Neural cell (in vitro differentiated cells): ENCODE measurements at regions not wholly inside any gene's neighbourhood (a gene's known extent, or its start where the extent isn't known, plus 50 kb on each side); places are given as distances from the start of the nearest gene placed in this dataset.
"Not testable (repeated sequence)": the region's sequence is repeated elsewhere in the genome, so short reads cannot be mapped to it uniquely, and the experiment has no call there.

Experiments used
- H2AFZ ChIP-seq: fragments of 200-600, 300-800 bp; sonication (generic), shearing (Covaris generic); 2 replicates; pipeline ENCODE4 v1.6.0; 2014; ENCODE audit warnings: low read depth, mild to moderate bottlenecking, antibody characterized with exemption, low read length, moderate library complexity
- H3F3A ChIP-seq: fragments of 200-600 bp; shearing (Covaris generic); 2 replicates; pipeline ENCODE4 v1.6.1; 2016; ENCODE audit warnings: mild to moderate bottlenecking, moderate library complexity, mixed read lengths, antibody characterized with exemption, low read length; ENCODE audit not compliant: insufficient read depth, poor library complexity, severe bottlenecking
- H3K27ac ChIP-seq: fragments of 200-600, 300-800 bp; sonication (generic), shearing (Covaris generic); 2 replicates; pipeline ENCODE4 v1.5.1; 2014; ENCODE audit warnings: mild to moderate bottlenecking, low read length, moderate library complexity
- H3K27me3 ChIP-seq: fragments of 300-800, 200-600 bp; sonication (generic), shearing (Covaris generic); 2 replicates; pipeline ENCODE4 v1.6.0; 2014; ENCODE audit warnings: mild to moderate bottlenecking, low read depth, low read length, moderate library complexity; ENCODE audit not compliant: insufficient read depth
- H3K36me3 ChIP-seq: fragments of 300-800, 200-600 bp; sonication (generic), shearing (Covaris generic); 2 replicates; pipeline ENCODE4 v1.5.1; 2014; ENCODE audit warnings: mild to moderate bottlenecking, antibody characterized with exemption, low read length, moderate library complexity; ENCODE audit not compliant: insufficient read depth
- H3K4me2 ChIP-seq: fragments of 300-800, 200-600 bp; sonication (generic), shearing (Covaris generic); 2 replicates; pipeline ENCODE4 v1.6.0; 2014; ENCODE audit warnings: mild to moderate bottlenecking, low read length
- H3K4me3 ChIP-seq: fragments of 300-800, 200-600 bp; sonication (generic), shearing (Covaris generic); 2 replicates; pipeline ENCODE4 v1.5.1; 2014; ENCODE audit warnings: mild to moderate bottlenecking, low read length, moderate library complexity
- H3K79me2 ChIP-seq: fragments of 200-600 bp; shearing (Covaris generic); replicated peaks from 2 replicates; pipeline ENCODE4 v1.6.0; 2014; ENCODE audit warnings: mild to moderate bottlenecking, low read length, moderate library complexity; ENCODE audit not compliant: insufficient read depth
- H3K9ac ChIP-seq: fragments of 300-800, 200-600 bp; sonication (generic), shearing (Covaris generic); 2 replicates; pipeline ENCODE4 v1.6.1; 2016; ENCODE audit warnings: mild to moderate bottlenecking, low read length, mixed read lengths
- H3K9me2 ChIP-seq: fragments of 200-600 bp; shearing (Covaris generic); 2 replicates; pipeline ENCODE4 v1.6.1; 2016; ENCODE audit warnings: mild to moderate bottlenecking, low read length, mixed read lengths; ENCODE audit not compliant: insufficient read depth
- H3K9me3 ChIP-seq: fragments of 200-600, 300-800 bp; sonication (generic), shearing (Covaris generic); 2 replicates; pipeline ENCODE4 v1.6.1; 2016; ENCODE audit warnings: mild to moderate bottlenecking, mixed run types, low read length, moderate library complexity, mixed read lengths
- H4K20me1 ChIP-seq: fragments of 200-600 bp; shearing (Covaris generic); 2 replicates; pipeline ENCODE4 v1.6.1; 2016; ENCODE audit warnings: mild to moderate bottlenecking, mixed run types; ENCODE audit not compliant: insufficient read depth
- EP300 ChIP-seq: fragments of 450-650 bp; conservative IDR thresholded peaks from 2 replicates; pipeline ENCODE4 v1.6.1; 2014; ENCODE audit warnings: antibody characterized with exemption, mild to moderate bottlenecking, moderate library complexity; ENCODE audit not compliant: poor library complexity, severe bottlenecking
- EZH2 ChIP-seq: fragments of 200-600, 300-800 bp; shearing (Covaris generic), sonication (generic); IDR thresholded peaks from 2 replicates; pipeline ENCODE4 v1.6.1; 2014; ENCODE audit warnings: antibody characterized with exemption, low read length, borderline replicate concordance, mild to moderate bottlenecking; ENCODE audit not compliant: insufficient read depth, poor library complexity, severe bottlenecking
- MXI1 ChIP-seq: fragments of 450-650 bp; conservative IDR thresholded peaks from 2 replicates; pipeline ENCODE4 v1.6.1; 2014; ENCODE audit warnings: antibody characterized with exemption, mild to moderate bottlenecking; ENCODE audit not compliant: poor library complexity, severe bottlenecking
- POLR2AphosphoS5 ChIP-seq: IDR thresholded peaks from 2 replicates; pipeline ENCODE4 v1.6.1; 2012
- RAD21 ChIP-seq: fragments of 450-650 bp; conservative IDR thresholded peaks from 2 replicates; pipeline ENCODE4 v1.6.1; 2014; ENCODE audit warnings: antibody characterized with exemption, mild to moderate bottlenecking, moderate library complexity
- SMC3 ChIP-seq: fragments of 450-650 bp; conservative IDR thresholded peaks from 2 replicates; pipeline ENCODE4 v1.6.1; 2014; ENCODE audit warnings: antibody characterized with exemption, mild to moderate bottlenecking, moderate library complexity; ENCODE audit not compliant: poor library complexity
- TAF1 ChIP-seq: IDR thresholded peaks from 2 replicates; pipeline ENCODE4 v1.6.1; 2012; ENCODE audit warnings: low read depth
- TF ChIP-seq, protein P1 (sequence below): fragments of 450-650 bp; IDR thresholded peaks from 2 replicates; pipeline ENCODE4 v1.5.1; 2014; ENCODE audit warnings: antibody characterized with exemption, mild to moderate bottlenecking, moderate library complexity; ENCODE audit not compliant: poor library complexity, severe bottlenecking
- TF ChIP-seq, protein P2 (sequence below): IDR thresholded peaks from 2 replicates; pipeline ENCODE4 v1.6.1; 2012; ENCODE audit warnings: borderline replicate concordance

DNA sequence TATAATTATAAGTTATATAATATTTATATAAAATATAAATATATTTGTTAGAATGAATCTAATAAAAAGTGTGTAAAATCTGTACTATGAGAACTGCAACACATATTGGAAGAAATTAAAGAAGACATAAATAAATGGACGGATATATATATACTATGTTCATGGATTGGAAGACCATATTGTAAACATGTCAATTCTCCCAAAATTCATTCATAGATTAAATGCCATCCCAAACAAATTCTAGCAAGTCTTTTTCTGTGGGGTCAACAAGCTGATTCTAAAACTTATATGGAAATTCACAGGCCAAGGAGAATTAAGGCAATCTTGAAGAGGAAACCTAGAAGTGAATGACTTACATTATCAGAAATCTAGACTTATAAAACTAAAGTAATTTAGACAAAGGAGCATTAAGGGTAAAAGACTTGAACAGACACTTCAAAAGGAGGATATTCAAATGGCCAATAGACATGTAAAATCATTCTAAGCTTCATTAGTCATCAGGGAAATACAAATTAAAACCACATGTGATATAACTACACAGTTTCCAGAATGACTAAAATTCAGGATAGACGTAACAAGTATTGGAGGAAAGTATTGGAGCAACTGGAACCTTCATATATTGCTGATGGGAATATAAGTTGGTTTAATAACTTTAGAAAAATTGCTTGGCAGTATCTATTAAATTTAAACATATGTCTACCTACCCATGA lies 225.9 kb downstream of the EMX2 start:
- TF ChIP-seq EZH2 (no peak), SMC3 (no peak), EP300 (no peak), POLR2AphosphoS5 (no peak), MXI1 (no peak), RAD21 (no peak), TAF1 (no peak)
- TF ChIP-seq, protein P1, sequence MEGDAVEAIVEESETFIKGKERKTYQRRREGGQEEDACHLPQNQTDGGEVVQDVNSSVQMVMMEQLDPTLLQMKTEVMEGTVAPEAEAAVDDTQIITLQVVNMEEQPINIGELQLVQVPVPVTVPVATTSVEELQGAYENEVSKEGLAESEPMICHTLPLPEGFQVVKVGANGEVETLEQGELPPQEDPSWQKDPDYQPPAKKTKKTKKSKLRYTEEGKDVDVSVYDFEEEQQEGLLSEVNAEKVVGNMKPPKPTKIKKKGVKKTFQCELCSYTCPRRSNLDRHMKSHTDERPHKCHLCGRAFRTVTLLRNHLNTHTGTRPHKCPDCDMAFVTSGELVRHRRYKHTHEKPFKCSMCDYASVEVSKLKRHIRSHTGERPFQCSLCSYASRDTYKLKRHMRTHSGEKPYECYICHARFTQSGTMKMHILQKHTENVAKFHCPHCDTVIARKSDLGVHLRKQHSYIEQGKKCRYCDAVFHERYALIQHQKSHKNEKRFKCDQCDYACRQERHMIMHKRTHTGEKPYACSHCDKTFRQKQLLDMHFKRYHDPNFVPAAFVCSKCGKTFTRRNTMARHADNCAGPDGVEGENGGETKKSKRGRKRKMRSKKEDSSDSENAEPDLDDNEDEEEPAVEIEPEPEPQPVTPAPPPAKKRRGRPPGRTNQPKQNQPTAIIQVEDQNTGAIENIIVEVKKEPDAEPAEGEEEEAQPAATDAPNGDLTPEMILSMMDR: no peak
- TF ChIP-seq, protein P2, sequence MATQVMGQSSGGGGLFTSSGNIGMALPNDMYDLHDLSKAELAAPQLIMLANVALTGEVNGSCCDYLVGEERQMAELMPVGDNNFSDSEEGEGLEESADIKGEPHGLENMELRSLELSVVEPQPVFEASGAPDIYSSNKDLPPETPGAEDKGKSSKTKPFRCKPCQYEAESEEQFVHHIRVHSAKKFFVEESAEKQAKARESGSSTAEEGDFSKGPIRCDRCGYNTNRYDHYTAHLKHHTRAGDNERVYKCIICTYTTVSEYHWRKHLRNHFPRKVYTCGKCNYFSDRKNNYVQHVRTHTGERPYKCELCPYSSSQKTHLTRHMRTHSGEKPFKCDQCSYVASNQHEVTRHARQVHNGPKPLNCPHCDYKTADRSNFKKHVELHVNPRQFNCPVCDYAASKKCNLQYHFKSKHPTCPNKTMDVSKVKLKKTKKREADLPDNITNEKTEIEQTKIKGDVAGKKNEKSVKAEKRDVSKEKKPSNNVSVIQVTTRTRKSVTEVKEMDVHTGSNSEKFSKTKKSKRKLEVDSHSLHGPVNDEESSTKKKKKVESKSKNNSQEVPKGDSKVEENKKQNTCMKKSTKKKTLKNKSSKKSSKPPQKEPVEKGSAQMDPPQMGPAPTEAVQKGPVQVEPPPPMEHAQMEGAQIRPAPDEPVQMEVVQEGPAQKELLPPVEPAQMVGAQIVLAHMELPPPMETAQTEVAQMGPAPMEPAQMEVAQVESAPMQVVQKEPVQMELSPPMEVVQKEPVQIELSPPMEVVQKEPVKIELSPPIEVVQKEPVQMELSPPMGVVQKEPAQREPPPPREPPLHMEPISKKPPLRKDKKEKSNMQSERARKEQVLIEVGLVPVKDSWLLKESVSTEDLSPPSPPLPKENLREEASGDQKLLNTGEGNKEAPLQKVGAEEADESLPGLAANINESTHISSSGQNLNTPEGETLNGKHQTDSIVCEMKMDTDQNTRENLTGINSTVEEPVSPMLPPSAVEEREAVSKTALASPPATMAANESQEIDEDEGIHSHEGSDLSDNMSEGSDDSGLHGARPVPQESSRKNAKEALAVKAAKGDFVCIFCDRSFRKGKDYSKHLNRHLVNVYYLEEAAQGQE: no peak
- Histone ChIP-seq H2AFZ (no peak overlapping the region), H3K27ac (no peak overlapping the region), H3K79me2 (no peaks in the 10 kb centered on the region), H3K4me3 (no peak overlapping the region), H3F3A (no peaks in the 10 kb centered on the region), H3K9me3 (peaks cover 4% of the 10 kb centered on the region), H3K9me2 (no peaks in the 10 kb centered on the region), H3K36me3 (no peaks in the 10 kb centered on the region), H4K20me1 (no peaks in the 10 kb centered on the region), H3K4me2 (no peak overlapping the region), H3K9ac (no peak overlapping the region), H3K27me3 (no peaks in the 10 kb centered on the region)

DNA sequence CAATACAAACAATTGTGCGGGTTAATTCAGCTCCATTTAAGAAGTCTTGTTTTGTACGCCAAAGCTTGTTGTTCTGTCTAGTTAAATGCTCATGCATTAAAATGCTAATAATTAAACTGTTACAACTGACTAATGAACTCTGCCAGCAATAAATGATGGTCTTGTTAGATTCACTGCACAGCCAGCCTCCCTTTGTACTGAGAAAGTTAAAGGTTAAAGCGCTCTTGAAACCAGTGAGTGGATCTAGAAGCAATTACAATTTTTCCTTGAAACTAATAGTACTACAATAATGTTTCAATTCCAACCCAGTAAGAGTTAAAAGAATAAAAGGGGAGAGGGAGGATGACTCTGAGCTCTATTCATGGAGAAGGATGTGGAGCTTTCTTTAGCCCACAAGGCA lies 233.0 kb downstream of the EMX2 start:
- no peaks in the 10 kb centered on the region for H3K9me2 ChIP-seq
- H3K4me2 ChIP-seq: no peak overlapping the region
- no peak overlapping the region for H3K4me3 ChIP-seq
- no peak overlapping the region for H3K27ac ChIP-seq
- H3K79me2 ChIP-seq: no peaks in the 10 kb centered on the region
- H3F3A ChIP-seq: no peaks in the 10 kb centered on the region
- H3K36me3 ChIP-seq: no peaks in the 10 kb centered on the region
- no peaks in the 10 kb centered on the region for H3K27me3 ChIP-seq
- no peak for TF ChIP-seq RAD21
- TF ChIP-seq TAF1: no peak
- no peak for TF ChIP-seq POLR2AphosphoS5
- TF ChIP-seq, protein P1: no peak
- TF ChIP-seq, protein P2: no peak
- no peak for TF ChIP-seq MXI1
- TF ChIP-seq SMC3: no peak
- no peak for TF ChIP-seq EP300
- TF ChIP-seq EZH2: no peak
- no peaks in the 10 kb centered on the region for H4K20me1 ChIP-seq
- H3K9ac ChIP-seq: no peak overlapping the region
- no peak overlapping the region for H2AFZ ChIP-seq
- H3K9me3 ChIP-seq: no peaks in the 10 kb centered on the region

DNA sequence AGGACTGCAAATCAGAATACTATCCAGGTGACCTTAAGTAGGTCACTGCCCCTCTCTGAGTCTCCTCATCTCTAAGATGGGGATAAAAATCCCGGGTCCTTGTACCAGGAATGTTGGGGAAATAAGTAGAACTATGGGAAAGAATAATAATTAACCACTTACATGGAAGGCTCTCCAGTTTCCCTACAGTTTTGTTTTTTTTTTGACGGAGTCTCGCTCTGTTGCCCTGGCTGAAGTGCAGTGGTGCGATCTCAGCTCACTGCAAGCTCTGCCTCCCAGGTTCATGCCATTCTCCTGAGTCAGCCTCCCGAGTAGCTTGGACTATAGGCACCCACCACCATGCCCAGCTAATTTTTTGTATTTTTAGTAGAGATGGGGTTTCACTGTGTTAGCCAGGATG lies 234.7 kb downstream of the EMX2 start:
- H3K4me2 ChIP-seq, H3F3A ChIP-seq, H3K27ac ChIP-seq, H3K9me2 ChIP-seq, H3K4me3 ChIP-seq, H3K9me3 ChIP-seq, H3K79me2 ChIP-seq, H2AFZ ChIP-seq, H3K27me3 ChIP-seq, H3K9ac ChIP-seq, H3K36me3 ChIP-seq, H4K20me1 ChIP-seq: not testable (repeated sequence)
